ENCODE measurements at regions not wholly inside any gene's neighbourhood (a gene's known extent, or its start where the extent isn't known, plus 50 kb on each side); places are given as distances from the start of the nearest gene placed in this dataset.

DNA sequence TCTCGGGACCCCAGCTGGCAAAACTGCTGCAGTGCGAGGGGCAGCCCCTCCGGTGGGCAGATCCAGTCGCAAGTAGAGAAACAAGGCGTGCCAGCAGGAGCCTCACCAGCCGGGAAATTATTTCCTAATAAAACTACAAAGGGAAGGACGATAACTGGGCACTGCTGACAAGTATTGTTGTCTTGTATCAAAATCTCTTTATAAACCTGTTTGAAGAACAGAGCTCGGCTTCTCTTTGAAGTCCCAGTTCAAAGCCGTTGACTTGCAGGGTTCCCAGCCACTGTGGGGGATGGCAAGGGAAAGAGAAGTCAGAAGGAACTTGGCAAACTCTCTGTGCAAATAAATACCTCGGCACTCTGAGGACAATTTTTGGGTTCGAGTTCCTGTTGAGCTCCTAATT, 504.5 kb downstream of the CD83 start:
- TF ChIP-seq, protein P1, sequence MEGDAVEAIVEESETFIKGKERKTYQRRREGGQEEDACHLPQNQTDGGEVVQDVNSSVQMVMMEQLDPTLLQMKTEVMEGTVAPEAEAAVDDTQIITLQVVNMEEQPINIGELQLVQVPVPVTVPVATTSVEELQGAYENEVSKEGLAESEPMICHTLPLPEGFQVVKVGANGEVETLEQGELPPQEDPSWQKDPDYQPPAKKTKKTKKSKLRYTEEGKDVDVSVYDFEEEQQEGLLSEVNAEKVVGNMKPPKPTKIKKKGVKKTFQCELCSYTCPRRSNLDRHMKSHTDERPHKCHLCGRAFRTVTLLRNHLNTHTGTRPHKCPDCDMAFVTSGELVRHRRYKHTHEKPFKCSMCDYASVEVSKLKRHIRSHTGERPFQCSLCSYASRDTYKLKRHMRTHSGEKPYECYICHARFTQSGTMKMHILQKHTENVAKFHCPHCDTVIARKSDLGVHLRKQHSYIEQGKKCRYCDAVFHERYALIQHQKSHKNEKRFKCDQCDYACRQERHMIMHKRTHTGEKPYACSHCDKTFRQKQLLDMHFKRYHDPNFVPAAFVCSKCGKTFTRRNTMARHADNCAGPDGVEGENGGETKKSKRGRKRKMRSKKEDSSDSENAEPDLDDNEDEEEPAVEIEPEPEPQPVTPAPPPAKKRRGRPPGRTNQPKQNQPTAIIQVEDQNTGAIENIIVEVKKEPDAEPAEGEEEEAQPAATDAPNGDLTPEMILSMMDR (IDR thresholded peaks at IDR 0.05), result no peak
- no peak for TF ChIP-seq POLR2A (IDR thresholded peaks at IDR 0.05)
- no peak for TF ChIP-seq EP300 (IDR thresholded peaks at IDR 0.05; ENCODE audit: low read depth)
- TF ChIP-seq POLR2AphosphoS5 (IDR thresholded peaks at IDR 0.05), result no peak
